GM04504 (cell line): ENCODE measurements at regions not wholly inside any gene's neighbourhood (a gene's known extent, or its start where the extent isn't known, plus 50 kb on each side); places are given as distances from the start of the nearest gene placed in this dataset.
"Not testable (repeated sequence)": the region's sequence is repeated elsewhere in the genome, so short reads cannot be mapped to it uniquely, and the experiment has no call there.

ENCODE experiments used
- DNase-seq: peaks from one replicate; pipeline ENCODE4 v3.0.0-alpha.2; 2012; ENCODE audit warnings: low read depth

GRCh38 chr20:47863315-47863965 is 78.2 kb upstream of the SULF2 start:
- DNase-seq = no peak

- no peak for DNase-seq
These were observed 77.4 kb upstream of the SULF2 start for GRCh38 chr20:47862574-47863240.

- DNase-seq = no peak
These were observed 75.8 kb upstream of the SULF2 start for GRCh38 chr20:47861116-47861515.

DNA sequence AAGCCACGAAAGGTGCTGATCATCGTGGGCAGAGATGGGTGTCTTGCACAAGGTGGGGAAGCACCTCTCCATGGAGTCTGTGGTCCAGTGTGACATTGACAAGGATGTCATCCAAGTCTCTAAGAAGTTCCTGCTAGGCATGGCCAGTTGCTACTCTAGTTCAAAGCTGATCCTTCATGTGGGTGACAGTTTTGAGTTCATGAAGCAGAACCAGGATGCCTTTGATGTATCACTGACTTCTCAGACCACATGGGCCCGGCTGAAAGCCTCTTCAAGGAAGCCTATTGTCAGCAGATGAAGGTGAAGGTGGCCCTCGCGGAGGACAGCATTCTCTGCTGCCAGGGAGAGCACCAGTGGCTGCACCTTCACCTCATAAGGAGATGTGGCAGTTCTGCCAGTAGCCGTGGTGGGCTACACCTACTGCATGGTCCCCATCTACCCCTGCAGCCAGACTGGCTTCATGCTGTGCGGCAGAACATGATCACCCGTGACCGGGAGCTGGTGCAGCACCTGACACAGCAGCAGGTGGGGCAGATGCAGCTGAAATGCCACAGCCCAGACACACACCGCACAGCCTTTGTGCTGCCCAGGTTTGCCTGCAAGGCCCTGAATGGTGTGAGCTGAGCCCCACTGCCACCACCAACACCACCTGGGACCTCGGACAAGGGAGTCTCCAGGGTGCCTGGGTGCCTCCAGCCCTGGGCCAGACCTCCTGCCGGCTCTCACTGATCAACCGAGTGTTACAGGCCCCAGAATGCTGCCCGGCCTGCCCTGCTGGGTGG is 75.0 kb upstream of the SULF2 start:
- no peak for DNase-seq

DNA sequence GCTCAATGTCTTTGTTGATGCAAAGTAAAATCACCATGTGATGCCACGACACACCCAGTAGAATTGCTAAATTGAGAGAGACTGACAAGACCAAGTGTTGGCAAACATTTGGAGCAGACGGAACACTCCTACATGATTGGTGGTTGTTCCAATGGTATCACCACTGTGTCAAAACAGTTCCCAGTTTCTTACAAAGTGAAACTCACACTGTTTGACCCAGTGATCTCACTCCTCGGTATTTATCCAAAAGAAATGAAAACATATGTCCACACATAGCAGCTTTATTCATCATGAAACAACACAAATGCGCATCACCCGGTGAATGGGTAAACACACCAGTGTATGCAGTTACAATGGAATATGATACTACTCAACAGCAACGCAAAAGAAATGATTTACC is 74.0 kb upstream of the SULF2 start:
- DNase-seq = no peak

DNA sequence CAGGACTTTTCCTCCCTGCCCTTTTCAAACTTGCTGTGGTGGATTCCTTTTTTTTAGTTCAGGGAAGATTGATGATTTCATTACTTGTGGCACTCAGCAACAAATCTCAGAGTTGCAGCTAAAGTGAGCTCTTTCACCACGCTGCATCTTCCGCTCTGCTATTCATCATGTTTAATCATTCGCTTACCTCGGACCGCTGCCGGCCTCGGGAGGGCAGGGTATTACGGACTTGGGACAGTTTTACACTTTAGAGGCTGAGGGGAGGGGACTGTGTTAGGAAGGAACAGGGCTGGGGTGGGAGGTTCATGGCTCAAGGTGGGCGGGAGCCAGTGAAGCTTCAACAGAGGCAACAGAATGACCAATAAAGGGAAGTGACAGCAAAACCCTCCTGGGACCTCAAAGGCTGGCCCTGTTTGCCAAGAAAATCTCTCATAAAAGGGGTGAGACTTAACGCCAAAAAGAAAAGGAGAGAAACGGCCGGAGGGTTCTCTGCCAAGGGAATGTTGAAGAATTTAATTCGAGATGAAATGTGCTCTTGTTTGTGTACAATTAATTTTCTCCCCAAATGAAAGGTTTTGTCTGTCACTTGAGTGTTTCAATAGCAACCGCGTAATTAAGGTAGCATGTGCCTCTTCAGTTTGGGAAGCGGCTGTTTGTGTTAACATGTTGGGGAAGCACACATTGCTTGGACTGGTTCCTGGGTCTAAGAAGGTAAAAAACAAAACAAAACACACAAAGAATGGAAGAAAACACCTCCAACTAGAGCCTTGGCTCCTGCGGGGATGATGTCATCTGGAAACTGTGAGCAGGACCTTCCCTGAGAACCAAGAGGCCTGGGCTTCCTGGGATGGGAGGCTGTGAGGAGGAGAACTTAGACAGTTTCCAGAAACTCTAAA is 72.5 kb upstream of the SULF2 start:
- no peak for DNase-seq

DNA sequence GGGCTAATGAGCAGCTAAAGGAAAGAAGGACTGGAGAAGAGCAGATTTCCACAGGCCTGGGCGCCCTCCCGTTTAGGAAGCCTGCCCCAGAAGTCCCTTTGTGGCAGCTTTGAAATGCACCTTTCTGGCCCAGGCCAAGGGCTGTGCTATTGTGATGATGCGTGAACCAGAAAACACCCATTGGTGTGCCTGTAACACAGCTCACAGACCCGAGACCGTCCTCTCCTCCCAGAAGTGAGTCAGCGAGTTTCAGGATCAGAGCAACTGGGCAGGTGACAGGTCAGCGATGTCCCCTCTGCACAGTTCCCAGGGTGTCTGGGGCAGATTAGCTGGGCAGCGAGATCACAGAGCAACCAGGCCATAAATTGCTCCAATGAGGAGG is 71.9 kb upstream of the SULF2 start:
- no peak for DNase-seq

- no peak for DNase-seq
These were observed 70.5 kb upstream of the SULF2 start for GRCh38 chr20:47855799-47856198.

DNA sequence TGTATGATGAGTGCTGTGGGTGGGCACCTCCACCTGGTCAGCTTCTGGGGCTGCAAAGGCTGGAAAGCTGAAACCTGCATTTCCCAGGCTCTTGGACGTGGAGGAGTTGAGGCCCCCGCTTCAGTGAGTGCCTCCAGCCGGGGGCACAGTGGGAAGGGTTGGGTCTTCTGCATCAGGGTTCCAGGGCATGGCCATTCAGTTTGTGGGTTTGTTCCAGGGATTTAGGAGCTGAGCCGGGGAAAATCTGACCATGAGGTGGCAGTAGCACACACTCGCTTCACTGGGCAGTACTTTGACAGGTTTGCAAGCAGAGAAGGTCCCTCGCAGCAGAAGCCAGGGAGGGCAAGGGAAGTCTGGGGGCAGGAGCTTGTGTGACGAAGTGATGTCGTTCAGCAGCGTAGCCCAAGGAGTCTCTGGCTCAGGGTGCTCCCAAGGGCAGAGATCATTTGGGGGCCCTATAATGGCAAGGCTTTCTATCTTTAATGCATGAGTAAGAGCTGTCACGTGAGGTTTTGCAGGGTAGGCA is 69.5 kb upstream of the SULF2 start:
- DNase-seq = peak; percentile 30

GRCh38 chr20:47851774-47852173 is 66.5 kb upstream of the SULF2 start:
- DNase-seq = no peak

DNA sequence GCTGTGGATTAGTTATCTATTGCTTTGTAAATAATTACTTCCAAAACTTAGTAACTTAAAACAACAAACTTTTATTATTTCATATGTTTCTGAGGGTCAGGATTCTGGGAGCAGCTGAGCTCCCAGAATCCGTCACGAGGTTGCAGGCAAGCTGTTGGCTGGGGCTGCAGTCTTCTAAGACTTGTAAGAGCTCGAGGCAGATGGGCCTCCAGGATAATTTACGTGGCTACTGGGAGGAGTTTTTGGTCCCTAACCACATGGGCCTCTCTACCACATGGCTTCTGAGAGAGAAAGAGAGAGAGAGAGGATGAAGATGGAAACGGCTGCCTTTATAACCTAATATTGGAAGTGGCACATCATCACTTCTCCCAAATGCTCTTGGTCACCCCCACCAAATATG is 64.9 kb upstream of the SULF2 start:
- no peak for DNase-seq

- DNase-seq = no peak
These were observed 64.3 kb upstream of the SULF2 start for GRCh38 chr20:47849596-47849995.

- no peak for DNase-seq
These were observed 63.7 kb upstream of the SULF2 start for GRCh38 chr20:47849006-47849405.

GRCh38 chr20:47848534-47848933 is 63.3 kb upstream of the SULF2 start:
- DNase-seq = not testable (repeated sequence)

- DNase-seq = no peak
These were observed 62.7 kb upstream of the SULF2 start for GRCh38 chr20:47847884-47848485.

GRCh38 chr20:47847220-47847619 is 61.9 kb upstream of the SULF2 start:
- DNase-seq = not testable (repeated sequence)

DNA sequence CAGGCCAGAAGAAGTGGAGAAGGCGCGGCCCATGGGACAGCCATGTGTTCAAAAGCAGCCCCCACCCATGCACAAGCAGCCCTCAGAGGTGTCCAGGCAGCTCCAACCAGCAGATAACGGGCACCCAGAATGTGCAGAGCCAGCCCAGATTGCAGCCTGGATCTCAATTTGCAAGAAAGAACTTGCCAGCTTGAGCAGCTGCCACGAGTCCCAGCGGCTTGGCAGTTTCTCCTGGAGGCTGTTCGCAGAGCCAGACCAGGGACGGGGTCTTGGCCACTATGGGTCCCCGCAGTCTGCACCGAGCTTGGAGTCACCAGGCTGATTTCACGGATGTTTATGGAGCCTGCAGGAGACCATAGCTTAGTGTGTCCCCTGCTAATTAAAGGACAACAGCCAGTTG is 61.4 kb upstream of the SULF2 start:
- DNase-seq = not testable (repeated sequence)

- DNase-seq = not testable (repeated sequence)
These were observed 60.2 kb upstream of the SULF2 start for GRCh38 chr20:47845382-47845977.

- not testable (repeated sequence) for DNase-seq
These were observed 59.3 kb upstream of the SULF2 start for GRCh38 chr20:47844568-47844906.

GRCh38 chr20:47843886-47844567 is 58.7 kb upstream of the SULF2 start:
- DNase-seq = no peak

- DNase-seq = not testable (repeated sequence)
These were observed 57.7 kb upstream of the SULF2 start for GRCh38 chr20:47842950-47843349.
